ENCODE measurements at regions not wholly inside any gene's neighbourhood (a gene's known extent, or its start where the extent isn't known, plus 50 kb on each side); places are given as distances from the start of the nearest gene placed in this dataset.

GRCh38 chr3:76161856-76162255 lies 376.5 kb upstream of the ZNF717 start:
- DNase-seq (ENCODE audit: low read depth), result no peak
- TF ChIP-seq CTCF (IDR thresholded peaks at IDR 0.05; ENCODE audit: low read length, missing control alignments), result no peak
- no peak overlapping the region for H3K4me3 ChIP-seq (replicated peaks; ENCODE audit: low read depth, low read length)

GRCh38 chr3:76171647-76172046 lies 386.3 kb upstream of the ZNF717 start:
- H3K4me3 ChIP-seq (replicated peaks; ENCODE audit: low read depth, low read length), result no peak overlapping the region
- no peak for DNase-seq (ENCODE audit: low read depth)
- no peak for TF ChIP-seq CTCF (IDR thresholded peaks at IDR 0.05; ENCODE audit: low read length, missing control alignments)

- H3K4me3 ChIP-seq (replicated peaks; ENCODE audit: low read depth, low read length), result no peak overlapping the region
- no peak for DNase-seq (ENCODE audit: low read depth)
- TF ChIP-seq CTCF (IDR thresholded peaks at IDR 0.05; ENCODE audit: low read length, missing control alignments), result no peak
Observed at GRCh38 chr3:76177610-76178009, 392.3 kb upstream of the ZNF717 start.

GRCh38 chr3:76178412-76178811 lies 393.1 kb upstream of the ZNF717 start:
- H3K4me3 ChIP-seq (replicated peaks; ENCODE audit: low read depth, low read length), result no peak overlapping the region
- DNase-seq (ENCODE audit: low read depth), result no peak
- TF ChIP-seq CTCF (IDR thresholded peaks at IDR 0.05; ENCODE audit: low read length, missing control alignments), result no peak

GRCh38 chr3:76181213-76181612 lies 395.9 kb upstream of the ZNF717 start:
- no peak for DNase-seq (ENCODE audit: low read depth)
- no peak for TF ChIP-seq CTCF (IDR thresholded peaks at IDR 0.05; ENCODE audit: low read length, missing control alignments)
- H3K4me3 ChIP-seq (replicated peaks; ENCODE audit: low read depth, low read length), result no peak overlapping the region

- no peak overlapping the region for H3K4me3 ChIP-seq (replicated peaks; ENCODE audit: low read depth, low read length)
- no peak for TF ChIP-seq CTCF (IDR thresholded peaks at IDR 0.05; ENCODE audit: low read length, missing control alignments)
- no peak for DNase-seq (ENCODE audit: low read depth)
Observed at GRCh38 chr3:76198086-76198485, 412.7 kb upstream of the ZNF717 start.

- H3K4me3 ChIP-seq (replicated peaks; ENCODE audit: low read depth, low read length), result no peak overlapping the region
- no peak for TF ChIP-seq CTCF (IDR thresholded peaks at IDR 0.05; ENCODE audit: low read length, missing control alignments)
- DNase-seq (ENCODE audit: low read depth), result no peak
Observed at GRCh38 chr3:76199382-76199781, 414.0 kb upstream of the ZNF717 start.
